Large intestine (tissue), 3 donors: ENCODE measurements at regions not wholly inside any gene's neighbourhood (a gene's known extent, or its start where the extent isn't known, plus 50 kb on each side); places are given as distances from the start of the nearest gene placed in this dataset.

Experiments
- DNase-seq, 2 donors: peaks; one replicate each; pipeline versions ENCODE4 v3.0.0 to v3.0.0-alpha.2; 2013
- H3K27ac ChIP-seq: one replicate; pipeline ENCODE4 v1.5.1; 2013; ENCODE audit warnings: low read length
- H3K27me3 ChIP-seq: 2 replicates; pipeline ENCODE4 v1.6.1; 2013; ENCODE audit warnings: low read length; ENCODE audit not compliant: control insufficient read depth, insufficient read depth
- H3K36me3 ChIP-seq: 2 replicates; pipeline ENCODE4 v1.6.1; 2013; ENCODE audit warnings: low read length; ENCODE audit not compliant: control insufficient read depth, insufficient read depth
- H3K4me1 ChIP-seq: one replicate; pipeline ENCODE4 v1.6.1; 2013; ENCODE audit warnings: low read length; ENCODE audit not compliant: control insufficient read depth, insufficient read depth
- H3K4me3 ChIP-seq: one replicate; pipeline ENCODE4 v1.5.1; 2013; ENCODE audit warnings: low read length
- H3K9me3 ChIP-seq: one replicate; pipeline ENCODE4 v1.6.1; 2013; ENCODE audit warnings: mild to moderate bottlenecking, low read depth, low read length, moderate library complexity; ENCODE audit not compliant: control insufficient read depth
- WGBS: methylation state at CpG from one replicate; pipeline ENCODE4 v1.1.5; 2013; ENCODE audit warnings: low lambda C conversion rate; ENCODE audit not compliant: insufficient coverage; 5-methylcytosine and 5-hydroxymethylcytosine counted together

DNA sequence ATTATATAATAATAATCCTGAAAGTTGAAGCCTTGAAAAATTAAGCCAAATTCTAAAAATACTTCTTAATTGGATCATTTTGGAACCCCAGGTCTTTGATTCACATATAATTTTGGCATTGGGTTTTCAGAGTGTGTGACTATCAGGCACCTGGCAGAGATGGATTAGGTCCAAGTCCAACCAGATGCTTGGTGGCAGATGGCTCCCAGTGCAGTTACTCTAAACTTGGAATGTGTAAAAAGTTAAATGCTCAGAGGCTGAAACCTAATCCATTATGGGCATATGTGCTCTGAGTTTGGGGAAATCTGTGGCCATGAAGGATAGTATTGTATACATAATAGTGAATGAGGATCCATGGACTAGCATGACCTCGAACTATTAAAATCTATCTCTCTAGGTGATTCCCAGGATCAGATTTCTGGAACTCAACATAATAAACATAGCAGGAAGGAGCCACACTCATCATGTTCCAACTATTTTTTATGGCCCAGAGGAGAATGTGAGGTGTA, 333.0 kb downstream of the RPRM start:
- Histone ChIP-seq H3K9me3 (no peaks in the 10 kb centered on the region), H3K27ac (no peak overlapping the region), H3K4me3 (no peak overlapping the region), H3K27me3 (no peaks in the 10 kb centered on the region), H3K36me3 (no peaks in the 10 kb centered on the region), H3K4me1 (no peaks in the 10 kb centered on the region)
- DNase-seq, result no peak
- no CpG with 5 or more reads among the region's 1 CpG for WGBS

DNA sequence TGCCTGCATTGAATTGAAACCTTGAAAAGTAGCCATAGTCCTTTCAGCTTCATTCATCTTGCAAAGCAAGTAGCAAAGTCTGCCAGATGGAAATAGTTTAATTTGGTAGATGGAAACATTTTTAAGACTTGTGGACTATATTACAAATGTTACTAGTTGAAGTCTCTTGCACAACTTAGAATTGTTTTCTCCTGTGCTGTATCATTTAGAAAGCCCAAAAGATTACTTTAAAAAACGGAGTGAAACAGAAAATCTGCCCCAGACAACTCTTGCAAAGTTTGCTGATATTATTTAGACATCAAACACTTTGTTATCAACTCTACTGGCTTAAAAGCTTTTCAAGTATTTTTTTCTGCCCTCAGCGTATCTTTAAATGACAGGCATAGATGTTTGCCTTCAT, 335.0 kb downstream of the RPRM start:
- no peaks in the 10 kb centered on the region for H3K27me3 ChIP-seq
- WGBS, result 50% methylated on average over 1 of the region's 2 CpGs
- H3K4me3 ChIP-seq, result no peak overlapping the region
- DNase-seq, result no peak
- no peaks in the 10 kb centered on the region for H3K36me3 ChIP-seq
- H3K4me1 ChIP-seq, result no peaks in the 10 kb centered on the region
- no peaks in the 10 kb centered on the region for H3K9me3 ChIP-seq
- no peak overlapping the region for H3K27ac ChIP-seq

GRCh38 chr2:153140498-153140897, 338.1 kb downstream of the RPRM start:
- Histone ChIP-seq H3K27ac (no peak overlapping the region), H3K27me3 (no peaks in the 10 kb centered on the region), H3K4me3 (no peak overlapping the region), H3K9me3 (no peaks in the 10 kb centered on the region), H3K4me1 (no peaks in the 10 kb centered on the region), H3K36me3 (no peaks in the 10 kb centered on the region)
- 100% methylated on average over 1 of the region's 1 CpG for WGBS
- DNase-seq, result no peak

DNA sequence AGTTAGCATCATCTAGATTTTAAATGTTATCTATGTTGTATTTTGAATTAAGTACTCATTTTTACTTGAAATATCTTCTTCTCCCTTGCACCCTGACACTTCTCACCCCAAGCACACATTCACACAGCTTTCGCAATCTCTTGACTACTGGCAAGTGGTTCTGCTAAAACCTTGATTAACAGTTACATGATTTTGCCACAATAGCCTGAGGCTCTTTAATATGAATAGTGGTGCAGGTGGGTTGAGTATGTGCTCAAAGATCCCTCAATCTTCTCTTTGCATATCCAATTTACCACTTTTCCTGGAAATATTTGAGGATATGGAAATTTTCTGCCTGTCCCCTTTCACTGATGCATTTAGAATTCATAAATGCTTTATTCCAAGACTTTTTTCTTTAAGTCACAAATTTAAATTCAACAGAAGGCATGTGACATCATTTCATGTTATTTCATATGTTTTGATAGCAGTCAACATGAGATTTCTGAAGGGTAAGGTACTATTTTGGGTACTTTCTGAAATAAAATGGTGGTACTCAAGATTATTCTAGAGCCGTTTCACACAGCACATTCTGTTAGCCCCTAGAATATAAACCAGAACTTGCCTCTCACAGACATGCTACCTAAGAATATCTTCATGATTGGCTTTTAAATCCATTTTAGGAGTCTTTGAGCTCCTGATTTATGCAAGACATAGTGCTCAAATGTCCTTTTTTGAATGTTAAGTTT, 339.7 kb downstream of the RPRM start:
- no peak overlapping the region for H3K4me3 ChIP-seq
- H3K27me3 ChIP-seq, result no peaks in the 10 kb centered on the region
- 100% methylated on average over 1 of the region's 2 CpGs for WGBS
- DNase-seq, result no peak
- no peaks in the 10 kb centered on the region for H3K4me1 ChIP-seq
- no peaks in the 10 kb centered on the region for H3K9me3 ChIP-seq
- H3K27ac ChIP-seq, result no peak overlapping the region
- no peaks in the 10 kb centered on the region for H3K36me3 ChIP-seq

DNA sequence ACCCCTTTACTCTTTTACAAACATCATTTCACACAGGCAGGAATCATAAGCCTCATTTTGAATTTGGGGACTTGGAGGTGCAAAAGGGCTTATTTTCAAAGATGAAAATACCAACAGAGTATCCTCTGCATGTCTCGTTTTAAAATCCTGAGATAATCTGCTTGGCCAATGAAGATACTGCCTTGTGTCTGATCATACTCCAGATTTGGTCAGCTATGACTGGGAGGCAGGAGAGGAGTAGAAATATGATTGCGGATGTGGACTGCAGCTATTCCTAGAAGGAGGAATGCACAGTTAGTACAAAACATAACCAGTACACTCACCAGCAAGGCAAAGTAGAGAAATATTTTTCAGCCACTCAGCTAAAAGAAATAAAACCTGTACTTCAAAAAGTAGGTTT, 342.3 kb downstream of the RPRM start:
- 29% methylated on average over 1 of the region's 2 CpGs for WGBS
- H3K27me3 ChIP-seq, result no peaks in the 10 kb centered on the region
- no peak overlapping the region for H3K27ac ChIP-seq
- no peaks in the 10 kb centered on the region for H3K4me1 ChIP-seq
- no peak overlapping the region for H3K4me3 ChIP-seq
- H3K9me3 ChIP-seq, result no peaks in the 10 kb centered on the region
- no peaks in the 10 kb centered on the region for H3K36me3 ChIP-seq
- no peak for DNase-seq

GRCh38 chr2:153134725-153135124, 343.8 kb downstream of the RPRM start:
- DNase-seq, result no peak
- H3K9me3 ChIP-seq, result no peaks in the 10 kb centered on the region
- 80% methylated on average over 1 of the region's 1 CpG for WGBS
- H3K36me3 ChIP-seq, result no peaks in the 10 kb centered on the region
- no peak overlapping the region for H3K27ac ChIP-seq
- no peaks in the 10 kb centered on the region for H3K27me3 ChIP-seq
- no peaks in the 10 kb centered on the region for H3K4me1 ChIP-seq
- no peak overlapping the region for H3K4me3 ChIP-seq

- no peaks in the 10 kb centered on the region for H3K36me3 ChIP-seq
- no peaks in the 10 kb centered on the region for H3K27me3 ChIP-seq
- H3K27ac ChIP-seq, result no peak overlapping the region
- no peak overlapping the region for H3K4me3 ChIP-seq
- H3K9me3 ChIP-seq, result no peaks in the 10 kb centered on the region
- no peak for DNase-seq
- H3K4me1 ChIP-seq, result no peaks in the 10 kb centered on the region
- 80% methylated on average over 1 of the region's 4 CpGs for WGBS
These were observed 344.8 kb downstream of the RPRM start for GRCh38 chr2:153133716-153134115.

DNA sequence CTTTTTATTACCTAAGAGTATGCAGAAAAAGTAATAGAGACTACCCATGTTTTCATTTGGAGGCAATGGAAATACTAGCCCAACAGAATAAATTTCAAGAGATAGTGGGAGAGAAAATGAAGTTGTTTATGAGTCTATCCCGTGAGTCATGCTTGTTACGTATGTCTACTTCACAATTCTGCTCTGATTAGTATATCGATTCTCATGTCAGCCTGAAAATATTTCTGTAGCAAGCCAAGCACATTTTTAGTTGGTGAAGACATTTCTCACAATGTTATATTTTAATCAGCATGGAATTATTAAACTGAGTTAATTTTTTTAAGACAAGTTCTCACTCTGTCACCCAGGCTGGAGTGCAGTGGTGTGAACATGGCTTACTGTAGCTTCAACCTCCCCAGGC, 346.1 kb downstream of the RPRM start:
- no peak for DNase-seq
- Histone ChIP-seq H3K9me3 (no peaks in the 10 kb centered on the region), H3K36me3 (no peaks in the 10 kb centered on the region), H3K4me1 (no peaks in the 10 kb centered on the region), H3K27me3 (no peaks in the 10 kb centered on the region), H3K4me3 (no peak overlapping the region), H3K27ac (no peak overlapping the region)
- WGBS, result 100% methylated on average over 2 of the region's 3 CpGs

GRCh38 chr2:153115141-153115540, 363.4 kb downstream of the RPRM start:
- WGBS, result 100% methylated on average over 1 of the region's 1 CpG
- Histone ChIP-seq H3K9me3 (no peaks in the 10 kb centered on the region), H3K27me3 (no peaks in the 10 kb centered on the region), H3K4me1 (no peaks in the 10 kb centered on the region), H3K36me3 (no peaks in the 10 kb centered on the region), H3K4me3 (no peak overlapping the region), H3K27ac (no peak overlapping the region)
- no peak for DNase-seq

GRCh38 chr2:153110486-153110885, 368.1 kb downstream of the RPRM start:
- DNase-seq, result no peak
- no peaks in the 10 kb centered on the region for H3K27me3 ChIP-seq
- 77% methylated on average over 3 of the region's 4 CpGs for WGBS
- H3K27ac ChIP-seq, result no peak overlapping the region
- no peaks in the 10 kb centered on the region for H3K9me3 ChIP-seq
- no peaks in the 10 kb centered on the region for H3K36me3 ChIP-seq
- H3K4me1 ChIP-seq, result no peaks in the 10 kb centered on the region
- H3K4me3 ChIP-seq, result no peak overlapping the region

DNA sequence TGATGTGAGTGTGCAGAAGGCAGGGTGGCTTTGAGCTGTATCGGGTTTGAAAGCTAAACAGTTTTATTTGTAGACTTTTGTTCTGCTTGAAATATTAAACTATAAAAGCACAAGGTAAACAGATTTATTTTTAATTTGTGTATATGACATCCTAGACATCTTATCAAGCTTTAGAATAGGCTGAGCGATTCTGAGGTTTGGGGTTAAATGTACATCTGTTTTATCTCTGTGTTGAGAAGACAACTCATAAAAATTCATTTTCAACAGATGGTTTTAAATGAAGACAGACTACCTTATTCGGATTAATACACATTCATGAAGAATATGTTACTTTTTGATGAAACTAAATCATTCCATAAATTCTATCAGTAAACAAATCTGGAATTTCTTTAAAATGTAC, 368.8 kb downstream of the RPRM start:
- H3K27me3 ChIP-seq, result no peaks in the 10 kb centered on the region
- H3K27ac ChIP-seq, result no peak overlapping the region
- 100% methylated on average over 1 of the region's 3 CpGs for WGBS
- no peak for DNase-seq
- H3K9me3 ChIP-seq, result no peaks in the 10 kb centered on the region
- no peaks in the 10 kb centered on the region for H3K4me1 ChIP-seq
- H3K36me3 ChIP-seq, result no peaks in the 10 kb centered on the region
- no peak overlapping the region for H3K4me3 ChIP-seq
